ENCODE measurements at regions not wholly inside any gene's neighbourhood (a gene's known extent, or its start where the extent isn't known, plus 50 kb on each side); places are given as distances from the start of the nearest gene placed in this dataset.
A peak's percentile ranks its signal among the peaks of the same experiment; 100 is the strongest.
"Not testable (repeated sequence)": the region's sequence is repeated elsewhere in the genome, so short reads cannot be mapped to it uniquely, and the experiment has no call there.

DNA sequence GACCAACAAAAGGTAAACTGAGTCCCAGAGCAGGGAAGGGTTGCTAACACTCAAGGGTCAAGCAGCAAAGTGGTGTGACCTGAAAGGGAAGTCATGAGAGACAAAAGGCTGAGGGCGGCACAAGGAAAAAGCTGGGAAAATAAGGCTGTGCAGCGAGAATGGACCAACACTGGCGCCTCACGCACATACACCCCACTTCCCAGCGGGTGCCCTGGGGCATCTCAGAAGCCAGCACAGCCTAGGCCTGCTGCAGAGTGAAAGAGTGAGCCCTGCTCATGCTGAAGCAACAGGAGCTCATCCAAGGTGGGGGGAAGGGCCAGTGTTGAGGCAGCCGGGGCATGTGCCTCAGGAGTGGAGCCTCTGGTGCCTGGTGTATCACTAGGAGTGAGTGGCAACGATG, 229.8 kb downstream of the SPATA31A1 start:
- H3K4me3 ChIP-seq (ENCODE audit: insufficient read depth, low read depth, low read length); H3K27me3 ChIP-seq (ENCODE audit: control insufficient read depth, insufficient read depth, low read length); H3K36me3 ChIP-seq (replicated peaks; ENCODE audit: control insufficient read depth, insufficient read depth, low read length); DNase-seq: not testable (repeated sequence)

DNA sequence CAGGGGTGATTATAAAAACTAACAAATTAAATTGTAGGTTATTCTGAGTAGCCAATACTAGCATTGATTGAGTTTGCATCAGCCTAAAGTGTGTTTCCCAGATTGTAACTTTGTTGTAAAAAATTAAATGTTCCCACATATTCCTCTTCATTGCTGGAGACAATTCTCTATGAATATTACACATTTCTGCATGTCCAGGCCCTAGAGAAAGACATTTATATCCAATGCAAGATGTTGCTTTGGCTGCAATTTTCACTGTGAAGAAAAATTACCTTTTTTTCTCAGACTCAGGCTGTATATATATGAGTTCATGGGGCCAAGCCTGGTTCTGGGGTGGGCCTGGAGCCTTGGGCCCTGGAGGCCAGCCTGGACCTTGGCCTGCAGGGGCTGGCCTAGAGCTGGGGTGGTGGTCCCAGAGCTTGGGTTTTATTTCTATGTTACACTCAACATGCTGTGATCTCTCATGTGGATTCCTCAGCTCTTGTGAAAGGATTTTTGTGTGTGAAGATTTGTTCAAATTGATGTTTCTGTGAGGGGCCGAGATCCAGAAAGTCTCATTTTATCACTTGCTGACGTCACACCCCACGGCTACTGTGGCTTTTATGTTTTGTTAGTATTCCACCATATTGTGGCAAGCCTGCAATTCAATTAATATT, 232.5 kb downstream of the SPATA31A1 start:
- Histone ChIP-seq H3K4me3 (ENCODE audit: insufficient read depth, low read depth, low read length) (no peak overlapping the region), H3K27me3 (ENCODE audit: control insufficient read depth, insufficient read depth, low read length) (no peaks in the 10 kb centered on the region), H3K36me3 (replicated peaks; ENCODE audit: control insufficient read depth, insufficient read depth, low read length) (no peaks in the 10 kb centered on the region)
- DNase-seq: peak; percentile 62

DNA sequence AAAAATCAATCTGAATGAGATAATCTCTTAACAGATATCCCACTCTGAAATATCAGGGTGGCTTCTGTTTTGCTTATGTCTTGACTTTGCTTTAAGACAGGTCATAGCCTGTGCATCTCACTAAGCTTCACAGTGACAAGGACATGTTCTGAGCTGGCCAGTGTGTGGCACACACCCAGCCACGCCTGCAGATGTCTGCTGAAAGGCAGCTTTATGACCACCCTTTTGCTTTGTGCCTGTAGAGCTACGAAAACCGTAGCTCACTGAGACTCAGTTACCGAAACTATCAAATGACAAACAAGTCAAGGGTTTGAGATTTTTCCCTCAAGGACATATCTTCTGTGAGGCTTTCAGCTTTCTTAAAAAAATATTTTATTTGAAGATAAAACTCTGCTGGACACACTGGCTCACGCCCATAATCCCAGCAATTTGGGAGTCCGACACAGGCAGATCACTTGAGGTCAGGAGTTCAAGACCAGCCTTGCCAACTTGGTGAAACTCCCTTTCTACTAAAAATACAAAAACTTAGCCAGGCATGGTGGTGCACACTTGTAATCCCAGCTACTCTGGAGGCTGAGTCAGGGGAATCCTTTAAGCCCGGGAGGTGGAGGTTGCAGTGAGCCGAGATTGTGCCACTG, 233.2 kb downstream of the SPATA31A1 start:
- peak; percentile 23 for DNase-seq
- Histone ChIP-seq H3K4me3 (ENCODE audit: insufficient read depth, low read depth, low read length) (no peak overlapping the region), H3K36me3 (replicated peaks; ENCODE audit: control insufficient read depth, insufficient read depth, low read length) (no peaks in the 10 kb centered on the region), H3K27me3 (ENCODE audit: control insufficient read depth, insufficient read depth, low read length) (no peaks in the 10 kb centered on the region)

DNA sequence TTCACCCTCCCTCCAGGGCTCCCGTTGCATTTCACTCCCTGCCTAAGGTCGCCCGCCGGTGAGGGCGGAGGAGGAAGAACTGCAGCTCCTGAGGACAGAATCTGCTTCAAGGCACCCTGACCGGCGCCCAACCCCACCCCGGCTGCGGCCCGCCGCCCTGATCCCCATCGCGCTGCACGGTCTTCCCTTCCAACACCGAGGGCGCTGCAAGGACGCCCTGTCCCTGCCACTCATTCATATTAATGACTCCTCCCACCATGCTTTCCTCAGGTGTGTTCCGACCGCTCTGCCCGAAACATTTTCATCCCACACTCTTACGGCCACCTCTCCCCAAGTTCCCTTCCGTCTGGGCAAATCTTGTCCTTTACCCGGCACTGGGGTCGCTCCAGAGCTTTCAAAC, 248.6 kb downstream of the SPATA31A1 start:
- not testable (repeated sequence) for H3K27me3 ChIP-seq (ENCODE audit: control insufficient read depth, insufficient read depth, low read length); H3K36me3 ChIP-seq (replicated peaks; ENCODE audit: control insufficient read depth, insufficient read depth, low read length); DNase-seq; H3K4me3 ChIP-seq (ENCODE audit: insufficient read depth, low read depth, low read length)

DNA sequence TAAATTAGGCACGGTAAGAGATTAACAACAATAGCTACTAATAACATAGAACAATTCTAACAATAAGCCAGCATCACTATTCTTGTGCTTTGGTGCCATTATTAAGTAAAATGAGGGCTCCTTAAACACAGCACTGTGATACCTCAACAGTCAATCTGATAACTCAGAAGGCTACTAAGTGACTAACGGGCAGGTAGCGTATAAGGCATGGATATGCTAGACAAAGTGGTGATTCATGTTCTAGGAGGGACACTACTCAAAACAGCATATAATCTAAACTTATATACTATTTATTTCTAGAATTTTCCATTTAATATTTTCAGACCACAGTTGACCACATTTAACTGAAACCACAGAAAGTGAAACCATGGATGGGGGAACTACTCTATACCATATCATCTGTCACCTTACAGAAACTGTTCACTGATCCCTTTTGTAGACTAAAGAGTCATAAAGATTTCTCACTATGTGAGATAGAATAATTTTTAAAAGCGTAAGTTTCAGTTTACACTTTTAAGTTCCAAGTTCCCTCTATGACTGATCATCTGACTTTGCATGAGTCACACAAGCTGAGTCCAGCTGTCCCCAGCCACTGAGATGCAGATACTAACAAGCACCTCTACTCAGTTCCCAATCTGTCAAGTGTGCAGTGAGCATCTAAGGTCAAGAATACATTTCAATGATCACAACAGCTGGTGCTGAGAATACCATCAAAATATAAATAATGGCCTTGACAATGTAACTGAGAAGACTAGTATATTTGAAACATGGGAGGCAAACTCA, 256.2 kb downstream of the SPATA31A1 start:
- H3K27me3 ChIP-seq (ENCODE audit: control insufficient read depth, insufficient read depth, low read length); DNase-seq; H3K36me3 ChIP-seq (replicated peaks; ENCODE audit: control insufficient read depth, insufficient read depth, low read length); H3K4me3 ChIP-seq (ENCODE audit: insufficient read depth, low read depth, low read length): not testable (repeated sequence)

DNA sequence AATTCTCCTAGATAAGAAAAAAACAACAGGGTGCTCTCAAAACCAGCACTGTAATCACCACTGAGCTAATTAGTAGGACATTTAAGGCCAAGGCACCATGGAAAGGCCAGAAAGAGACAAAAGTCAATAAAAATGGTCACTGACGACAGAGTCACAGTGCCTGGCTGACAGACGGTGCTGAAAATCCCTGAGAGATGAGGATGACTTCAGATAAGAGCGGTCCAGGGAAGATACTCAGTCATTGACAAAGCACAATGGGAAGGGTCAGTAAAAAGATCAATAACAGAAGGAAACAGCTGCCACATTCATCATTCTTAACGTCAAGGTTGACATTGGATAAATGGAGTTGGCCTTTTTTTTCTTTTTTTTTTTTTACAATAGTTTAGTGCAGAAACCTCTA, 261.0 kb downstream of the SPATA31A1 start:
- DNase-seq; H3K4me3 ChIP-seq (ENCODE audit: insufficient read depth, low read depth, low read length); H3K27me3 ChIP-seq (ENCODE audit: control insufficient read depth, insufficient read depth, low read length); H3K36me3 ChIP-seq (replicated peaks; ENCODE audit: control insufficient read depth, insufficient read depth, low read length): not testable (repeated sequence)

DNA sequence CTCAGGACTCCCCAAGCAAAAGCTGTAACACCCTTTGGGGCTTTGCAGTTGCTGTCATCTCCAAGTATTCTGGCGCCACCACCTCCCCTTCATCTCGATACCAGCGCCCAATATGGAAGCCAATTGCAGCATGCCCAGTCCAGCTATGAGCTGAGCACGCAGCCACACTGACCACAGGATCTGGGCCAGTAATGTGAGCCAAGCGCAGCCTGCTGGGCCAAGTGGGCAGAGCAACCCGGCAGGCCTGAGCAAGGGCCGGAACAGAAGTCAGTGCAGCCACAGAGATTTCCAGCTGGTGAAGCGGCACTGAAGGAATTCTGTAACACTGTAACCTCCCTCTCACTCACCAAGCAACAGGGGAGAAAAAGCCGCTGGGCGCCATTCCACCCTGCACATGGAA, 268.6 kb downstream of the SPATA31A1 start:
- DNase-seq; H3K36me3 ChIP-seq (replicated peaks; ENCODE audit: control insufficient read depth, insufficient read depth, low read length); H3K4me3 ChIP-seq (ENCODE audit: insufficient read depth, low read depth, low read length); H3K27me3 ChIP-seq (ENCODE audit: control insufficient read depth, insufficient read depth, low read length): not testable (repeated sequence)

DNA sequence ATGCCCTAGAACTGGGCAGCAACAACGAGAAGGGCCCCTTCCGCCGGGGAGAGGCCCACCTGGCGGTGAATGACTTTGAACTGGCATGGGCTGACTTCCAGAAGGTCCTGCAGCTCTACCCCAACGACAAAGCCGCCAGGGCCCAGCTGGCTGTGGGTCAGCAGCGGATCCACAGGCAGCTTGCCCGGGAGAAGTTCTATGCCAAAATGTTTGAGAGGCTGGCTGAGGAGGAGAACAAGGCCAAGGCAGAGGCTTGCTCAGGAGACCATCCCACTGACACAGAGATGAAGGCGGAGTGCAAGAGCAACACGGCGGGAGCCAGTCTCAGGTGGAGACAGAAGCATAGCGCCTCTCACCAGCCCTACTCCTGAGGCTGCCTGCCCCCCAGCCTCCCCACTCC, 276.6 kb downstream of the SPATA31A1 start:
- H3K27me3 ChIP-seq (ENCODE audit: control insufficient read depth, insufficient read depth, low read length); H3K4me3 ChIP-seq (ENCODE audit: insufficient read depth, low read depth, low read length); H3K36me3 ChIP-seq (replicated peaks; ENCODE audit: control insufficient read depth, insufficient read depth, low read length); DNase-seq: not testable (repeated sequence)

DNA sequence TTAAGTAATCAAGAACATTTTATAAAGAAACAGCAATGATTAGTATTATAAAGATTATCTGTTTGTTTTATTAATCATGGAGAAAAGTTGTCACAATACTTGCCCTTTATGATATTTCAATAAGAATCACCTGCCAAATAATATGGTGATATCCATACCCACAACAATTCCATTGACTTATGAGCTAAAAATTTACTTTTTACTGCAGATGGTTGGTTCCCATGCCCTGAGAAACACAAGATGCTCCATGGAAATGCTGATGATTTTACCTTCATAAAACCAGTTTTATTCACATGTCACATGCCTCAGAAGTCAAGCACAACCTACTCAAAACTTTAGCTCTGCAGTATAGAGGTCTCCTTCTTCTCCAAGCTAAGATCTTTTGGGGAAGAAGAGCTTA, 293.6 kb downstream of the SPATA31A1 start:
- not testable (repeated sequence) for DNase-seq; H3K4me3 ChIP-seq (ENCODE audit: insufficient read depth, low read depth, low read length); H3K36me3 ChIP-seq (replicated peaks; ENCODE audit: control insufficient read depth, insufficient read depth, low read length); H3K27me3 ChIP-seq (ENCODE audit: control insufficient read depth, insufficient read depth, low read length)

DNA sequence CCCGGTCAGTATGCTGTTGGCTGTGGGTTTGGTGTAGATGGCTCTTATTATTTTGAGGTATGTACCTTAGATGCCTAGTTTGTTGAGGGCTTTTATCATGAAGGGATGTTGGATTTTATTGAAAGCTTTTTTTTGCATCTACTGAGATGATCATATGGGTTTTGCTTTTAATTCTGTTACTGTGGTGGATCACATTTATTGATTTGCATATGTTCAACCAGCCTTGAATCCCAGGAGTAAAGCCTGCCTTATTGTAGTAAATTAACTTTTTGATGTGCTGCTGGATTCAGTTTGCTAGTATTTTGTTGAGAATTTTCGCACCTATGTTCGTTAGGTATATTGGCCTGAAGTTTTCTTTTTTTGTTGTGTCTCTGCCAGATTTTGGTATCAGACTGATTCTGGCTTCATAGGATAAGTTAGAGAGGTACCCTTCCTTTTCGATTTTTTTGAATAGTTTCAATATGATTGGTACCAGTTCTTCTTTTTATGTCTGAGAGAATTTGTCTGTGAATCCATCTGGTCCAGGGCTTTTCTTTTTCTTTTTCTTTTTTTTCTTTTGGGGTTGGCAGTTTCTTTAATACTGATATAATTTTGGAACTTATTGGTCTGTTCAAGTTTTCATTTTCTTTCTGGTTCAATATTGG, 301.6 kb downstream of the SPATA31A1 start:
- not testable (repeated sequence) for H3K36me3 ChIP-seq (replicated peaks; ENCODE audit: control insufficient read depth, insufficient read depth, low read length); DNase-seq; H3K4me3 ChIP-seq (ENCODE audit: insufficient read depth, low read depth, low read length); H3K27me3 ChIP-seq (ENCODE audit: control insufficient read depth, insufficient read depth, low read length)

DNA sequence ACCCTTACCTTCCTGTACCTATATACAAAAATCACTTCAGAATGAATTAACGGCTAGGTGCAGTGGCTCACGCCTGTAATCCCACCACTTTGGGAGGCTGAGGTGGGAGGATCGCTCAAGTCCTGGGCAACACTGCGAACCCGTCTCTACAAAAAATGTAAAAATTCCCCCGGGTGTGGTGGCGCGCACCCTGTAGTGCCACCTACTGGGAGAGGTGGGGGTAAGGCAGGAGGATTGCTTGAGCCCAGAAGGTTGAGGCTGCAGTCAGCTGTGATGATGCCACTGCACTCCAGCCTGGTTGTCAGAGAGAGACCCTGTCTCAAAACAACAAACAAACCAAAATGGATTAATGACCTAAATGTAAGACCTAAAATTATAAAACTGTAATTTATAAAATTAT, 307.6 kb downstream of the SPATA31A1 start:
- H3K4me3 ChIP-seq (ENCODE audit: insufficient read depth, low read depth, low read length); H3K27me3 ChIP-seq (ENCODE audit: control insufficient read depth, insufficient read depth, low read length); H3K36me3 ChIP-seq (replicated peaks; ENCODE audit: control insufficient read depth, insufficient read depth, low read length); DNase-seq: not testable (repeated sequence)

DNA sequence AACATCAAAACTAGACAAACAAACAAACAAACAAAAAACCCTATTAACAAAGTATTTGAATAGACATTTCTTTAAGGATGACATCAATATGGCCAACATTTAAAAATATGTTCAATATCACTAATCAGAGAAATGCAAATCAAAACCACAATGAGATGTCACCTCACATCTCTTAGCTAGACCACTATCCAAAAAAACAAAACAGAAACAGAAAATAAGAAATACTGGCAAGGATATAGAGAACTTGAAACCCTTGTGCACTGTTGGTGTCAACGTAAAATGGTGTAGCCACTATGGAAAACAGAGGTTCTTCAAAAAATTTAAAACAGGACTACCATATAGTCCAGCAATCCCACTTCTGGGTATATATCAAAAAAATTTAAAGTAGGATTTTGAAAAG, 308.2 kb downstream of the SPATA31A1 start:
- not testable (repeated sequence) for H3K27me3 ChIP-seq (ENCODE audit: control insufficient read depth, insufficient read depth, low read length); H3K4me3 ChIP-seq (ENCODE audit: insufficient read depth, low read depth, low read length); DNase-seq; H3K36me3 ChIP-seq (replicated peaks; ENCODE audit: control insufficient read depth, insufficient read depth, low read length)

DNA sequence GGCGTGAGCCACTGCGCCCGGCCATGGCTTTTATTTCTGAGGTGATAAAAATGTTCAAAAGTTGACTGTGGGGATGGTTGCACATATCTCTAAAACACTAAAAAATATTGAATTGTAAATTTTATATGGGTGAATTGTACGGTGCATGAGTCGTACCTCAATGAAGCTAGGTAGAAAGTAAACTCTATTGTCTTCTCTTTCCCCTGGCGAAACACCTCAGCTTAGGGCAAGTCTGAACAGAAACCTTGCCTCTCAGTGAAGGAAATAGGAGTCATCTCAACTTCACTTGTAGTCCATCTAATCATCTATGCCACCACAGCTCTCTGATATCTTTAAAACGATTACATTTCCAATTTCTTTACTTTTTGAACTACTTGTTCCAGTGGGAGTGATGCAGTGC, 309.6 kb downstream of the SPATA31A1 start:
- not testable (repeated sequence) for H3K36me3 ChIP-seq (replicated peaks; ENCODE audit: control insufficient read depth, insufficient read depth, low read length); H3K27me3 ChIP-seq (ENCODE audit: control insufficient read depth, insufficient read depth, low read length); H3K4me3 ChIP-seq (ENCODE audit: insufficient read depth, low read depth, low read length); DNase-seq

DNA sequence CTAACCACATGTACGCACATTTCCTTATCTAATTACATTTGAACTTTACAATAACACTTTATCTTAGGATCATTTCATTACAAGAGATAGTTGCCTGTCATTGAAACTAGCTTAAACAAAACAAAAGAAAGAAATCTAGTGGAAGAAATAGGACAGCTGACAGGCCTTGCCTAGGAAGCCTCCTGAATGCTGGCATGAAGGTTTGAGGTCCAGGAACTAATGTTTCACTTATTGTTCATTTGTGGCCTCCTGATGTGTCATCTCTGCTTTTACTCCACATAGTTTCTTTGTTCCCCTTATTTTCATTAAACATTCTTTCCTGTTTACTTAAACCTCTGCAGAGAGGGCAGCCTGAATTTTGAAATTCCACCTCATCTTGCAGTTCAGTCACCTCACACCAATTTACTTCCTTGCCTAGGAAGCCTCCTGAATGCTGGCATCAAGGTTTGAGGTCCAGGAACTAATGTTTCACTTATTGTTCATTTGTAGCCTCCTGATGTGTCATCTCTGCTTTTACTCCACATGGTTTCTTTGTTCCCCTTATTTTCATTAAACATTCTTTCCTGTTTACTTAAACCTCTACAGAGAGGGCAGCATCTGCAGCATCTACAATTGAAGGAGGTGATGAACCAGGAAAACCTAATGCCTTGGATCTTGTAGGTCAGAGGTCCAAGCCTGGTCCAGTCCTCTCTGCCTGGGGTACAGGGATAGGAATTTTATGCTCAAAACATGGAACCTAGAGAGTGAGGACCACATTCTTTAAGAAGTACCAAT, 319.2 kb downstream of the SPATA31A1 start:
- not testable (repeated sequence) for H3K4me3 ChIP-seq (ENCODE audit: insufficient read depth, low read depth, low read length); DNase-seq; H3K36me3 ChIP-seq (replicated peaks; ENCODE audit: control insufficient read depth, insufficient read depth, low read length); H3K27me3 ChIP-seq (ENCODE audit: control insufficient read depth, insufficient read depth, low read length)

Data from H7 (cell line).